T-helper 2 cell (primary cell): ENCODE measurements at regions not wholly inside any gene's neighbourhood (a gene's known extent, or its start where the extent isn't known, plus 50 kb on each side); places are given as distances from the start of the nearest gene placed in this dataset.
A peak's percentile ranks its signal among the peaks of the same experiment; 100 is the strongest.

Experiments
- DNase-seq, 5 experiments: peaks; one replicate each; pipeline versions ENCODE4 v3.0.0 to v3.0.0-alpha.2; 2012 to 2022

DNA sequence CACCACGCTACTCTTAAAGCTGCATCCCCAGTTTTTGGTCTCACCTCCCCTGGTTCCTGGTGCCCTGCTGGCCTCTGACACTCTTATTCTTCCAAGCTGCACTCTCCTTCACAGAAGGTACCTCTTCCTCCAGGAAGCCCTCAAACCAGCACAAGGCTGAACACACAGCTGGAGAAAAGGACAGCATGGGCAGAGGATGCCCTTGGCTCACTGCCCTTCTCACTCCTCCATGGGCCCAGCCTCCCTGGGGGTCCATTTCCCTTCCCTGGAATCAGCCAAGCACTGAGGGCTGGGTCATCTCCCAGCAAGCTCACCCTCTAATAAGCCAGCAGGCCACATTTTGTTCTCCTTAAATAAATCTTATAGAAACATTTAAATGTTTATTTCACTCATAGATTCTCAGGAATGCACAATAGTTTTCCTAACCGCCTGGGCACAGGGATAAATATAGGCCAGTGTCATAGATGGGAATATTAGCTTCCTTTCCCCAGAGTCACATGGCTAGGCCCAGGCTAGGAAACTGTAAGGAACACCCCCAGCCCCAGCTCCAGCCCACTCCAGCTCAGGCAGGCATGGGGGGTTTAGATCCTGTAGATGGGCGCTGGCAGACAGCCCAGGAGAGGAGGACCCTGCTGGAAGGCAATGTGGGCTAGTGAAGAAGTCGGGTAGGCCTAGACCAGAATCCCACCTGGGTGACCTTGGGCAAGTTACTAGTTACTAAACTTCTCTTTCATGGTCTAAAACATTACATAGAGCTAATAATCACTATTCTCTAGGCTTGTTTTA, 51.5 kb downstream of the IRAG1 start:
- no peak for DNase-seq

- DNase-seq: no peak
Observed at GRCh38 chr11:10641177-10641911, 52.2 kb downstream of the IRAG1 start.

DNA sequence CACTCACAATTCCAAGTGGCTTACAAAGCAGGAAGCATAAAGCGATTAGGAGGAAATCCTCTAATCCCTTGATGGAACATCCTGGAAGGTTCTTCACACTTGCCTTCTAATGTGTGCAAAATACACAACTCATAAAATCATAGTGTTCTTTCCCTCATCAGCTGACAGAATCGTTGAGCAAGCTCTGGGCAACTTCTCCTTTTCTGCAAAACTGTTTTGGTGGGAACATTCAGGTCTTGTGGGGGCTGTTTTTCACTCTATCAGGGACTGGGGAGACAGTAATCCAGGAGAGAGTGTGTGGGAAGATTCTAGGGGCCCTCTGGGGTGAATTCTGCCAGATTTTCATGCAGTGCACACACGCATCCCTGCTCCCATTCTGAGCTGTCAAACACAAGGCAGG, 53.2 kb downstream of the IRAG1 start:
- DNase-seq: no peak

DNA sequence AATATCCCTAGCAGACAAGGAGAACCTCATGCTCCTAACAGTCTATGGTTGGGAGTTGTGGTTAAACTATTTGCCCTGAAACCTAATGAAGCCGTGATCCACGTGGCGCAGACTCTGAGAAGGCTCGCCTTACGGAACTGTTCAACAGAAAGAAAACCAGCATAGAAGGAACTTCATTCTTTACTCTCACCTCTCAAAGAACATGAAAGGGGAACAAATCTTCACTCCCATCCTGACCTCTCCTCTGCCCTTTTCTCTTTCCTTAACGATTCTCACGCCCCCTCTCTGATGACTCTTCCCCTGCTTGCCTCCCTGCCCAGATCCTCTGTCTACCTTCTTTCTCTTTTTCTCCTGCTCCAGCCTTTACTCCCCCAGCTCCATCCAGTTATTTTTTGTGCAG, 54.2 kb downstream of the IRAG1 start:
- no peak for DNase-seq

- no peak for DNase-seq
Observed at GRCh38 chr11:10638316-10638925, 55.1 kb downstream of the IRAG1 start.

DNA sequence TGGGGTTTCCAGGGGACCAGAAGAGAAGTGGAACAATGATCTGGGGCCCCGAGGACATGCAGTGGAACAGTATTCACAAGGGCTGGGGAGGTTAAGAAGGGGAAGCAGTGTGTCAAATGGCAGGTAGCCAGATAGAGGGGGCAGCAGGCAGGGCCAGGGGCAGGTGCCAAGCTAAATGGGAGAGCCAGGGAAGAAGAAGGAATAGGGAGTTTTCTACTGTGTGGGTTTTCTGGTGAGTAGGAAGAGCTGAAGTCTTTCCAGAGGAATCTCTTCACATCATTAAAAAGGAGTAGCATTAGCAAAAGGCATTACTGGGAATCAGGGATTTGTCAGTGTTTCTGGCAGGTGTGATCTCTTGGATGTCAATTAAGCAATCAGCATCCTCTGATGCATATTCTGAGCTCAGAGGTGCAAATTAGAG, 55.8 kb downstream of the IRAG1 start:
- no peak for DNase-seq

GRCh38 chr11:10634407-10634806, 59.1 kb downstream of the IRAG1 start:
- no peak for DNase-seq

DNA sequence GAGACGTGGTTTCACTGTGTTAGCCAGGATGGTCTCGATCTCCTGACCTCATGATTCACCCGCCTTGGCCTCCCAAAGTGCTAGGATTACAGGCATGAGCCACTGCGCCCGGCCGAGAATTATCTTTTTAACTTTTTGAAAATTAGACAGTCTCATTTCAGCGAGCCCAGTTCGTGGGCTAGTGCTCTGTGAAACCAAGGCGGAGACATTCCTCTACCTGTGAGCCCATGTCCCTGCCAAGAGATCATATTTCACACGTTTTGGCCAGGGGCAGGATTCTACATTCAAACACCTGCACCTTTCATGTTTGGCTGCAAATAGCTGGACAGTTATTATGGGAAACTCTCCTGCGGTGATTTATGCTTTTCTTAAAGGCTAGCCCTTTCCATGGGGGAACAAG, 60.3 kb downstream of the IRAG1 start:
- no peak for DNase-seq

DNA sequence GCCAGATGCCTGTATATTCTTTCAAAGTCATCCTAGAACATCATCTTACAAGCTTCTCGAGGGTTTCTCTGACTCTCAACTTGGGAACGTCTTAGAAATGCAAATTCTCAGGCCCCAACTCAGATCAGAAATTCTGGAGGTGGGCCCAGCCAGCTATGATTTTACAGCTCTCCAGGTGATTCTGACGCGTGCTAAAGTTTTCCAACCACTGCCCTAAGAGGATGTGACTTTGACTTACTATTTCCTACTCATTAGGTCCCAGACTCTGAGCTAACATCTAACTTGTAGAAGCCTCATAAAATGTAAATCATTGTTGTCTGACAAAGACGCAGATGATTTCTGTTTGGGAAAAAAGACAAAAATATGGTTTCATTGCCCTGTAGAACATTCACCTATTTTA, 61.1 kb downstream of the IRAG1 start:
- no peak for DNase-seq

DNA sequence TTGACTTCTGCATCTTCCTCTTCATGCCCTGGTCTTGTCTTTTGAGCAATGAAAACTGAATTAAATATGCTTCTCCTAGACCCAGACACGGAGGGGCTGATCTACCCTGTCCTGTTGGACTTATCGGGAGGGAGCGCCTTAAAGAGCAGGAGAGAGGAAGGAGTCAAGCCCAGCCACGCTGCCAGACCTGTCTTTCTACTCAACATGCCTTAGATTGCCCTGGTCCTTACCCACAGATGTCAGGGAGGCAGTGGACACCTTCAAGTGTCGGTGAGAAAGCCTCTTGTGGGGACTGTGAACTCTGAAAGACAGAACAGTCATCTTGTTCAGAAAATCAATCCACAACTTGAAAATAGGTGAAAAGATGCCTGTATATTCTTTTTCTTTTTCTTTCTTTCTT, 61.8 kb downstream of the IRAG1 start:
- DNase-seq: no peak

GRCh38 chr11:10629411-10630002, 61.0 kb upstream of the LYVE1 start:
- no peak for DNase-seq

GRCh38 chr11:10628508-10629236, 60.2 kb upstream of the LYVE1 start:
- no peak for DNase-seq

GRCh38 chr11:10627816-10628215, 59.4 kb upstream of the LYVE1 start:
- DNase-seq: no peak

DNA sequence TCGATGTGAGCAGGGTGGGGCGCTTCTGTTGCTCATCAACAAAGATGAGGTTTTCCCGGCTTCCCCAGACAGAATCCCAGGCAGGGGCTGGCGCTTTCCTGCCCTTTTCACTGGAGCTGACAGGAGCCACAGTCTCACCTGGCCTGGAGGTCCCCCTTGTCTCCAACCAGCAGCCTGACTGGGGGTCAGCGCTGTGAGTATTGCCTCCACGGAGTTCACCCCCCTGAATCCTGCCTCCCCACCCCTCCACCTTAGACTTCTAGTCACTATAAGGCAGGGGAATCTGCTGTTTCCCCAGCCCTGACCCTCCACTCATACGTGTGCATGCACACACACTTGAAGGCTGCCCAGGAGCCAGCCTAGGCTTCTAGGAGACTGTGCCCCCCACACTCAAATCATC, 58.8 kb upstream of the LYVE1 start:
- no peak for DNase-seq

DNA sequence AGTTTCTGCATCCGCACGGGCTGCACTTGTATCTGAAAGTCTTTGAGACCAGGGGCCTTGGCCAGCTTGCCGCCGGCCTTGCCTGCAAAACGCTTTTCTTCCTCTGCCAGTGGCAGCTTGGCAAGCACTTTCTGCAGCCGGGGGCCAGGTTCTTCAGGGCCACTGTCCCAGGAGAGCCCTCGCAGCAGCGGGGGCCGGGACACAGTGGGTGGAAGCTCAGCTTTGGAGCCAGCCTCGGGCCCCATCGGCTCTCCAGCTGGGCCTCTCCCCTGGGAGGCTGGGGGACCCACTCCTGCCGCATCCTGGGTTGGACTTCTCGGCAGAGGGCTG, 57.5 kb upstream of the LYVE1 start:
- DNase-seq: no peak

GRCh38 chr11:10625281-10625981, 57.0 kb upstream of the LYVE1 start:
- DNase-seq: no peak

GRCh38 chr11:10623797-10624761, 55.6 kb upstream of the LYVE1 start:
- no peak for DNase-seq

- peak in 1 of 5 experiments; percentile 8 for DNase-seq
Observed at GRCh38 chr11:10622957-10623791, 54.7 kb upstream of the LYVE1 start.

DNA sequence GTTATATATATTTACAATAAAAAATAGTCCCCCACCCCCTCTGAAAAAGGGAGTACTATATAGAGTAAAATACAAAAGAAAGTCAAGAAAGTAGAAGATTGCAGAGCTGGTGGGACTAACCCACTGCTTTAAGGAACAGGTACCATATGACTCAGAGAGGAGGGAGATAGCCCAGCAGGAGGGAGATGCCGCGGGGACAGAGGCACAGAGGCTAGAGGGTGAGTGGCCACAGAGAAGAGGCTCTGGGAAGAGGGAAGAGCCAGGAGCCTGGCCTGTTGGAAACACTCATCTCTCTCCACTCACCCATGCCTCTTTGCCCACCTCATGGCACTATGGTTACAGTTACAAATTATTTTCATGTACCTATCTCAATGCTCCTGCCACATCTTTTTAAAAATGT, 53.6 kb upstream of the LYVE1 start:
- DNase-seq: no peak

DNA sequence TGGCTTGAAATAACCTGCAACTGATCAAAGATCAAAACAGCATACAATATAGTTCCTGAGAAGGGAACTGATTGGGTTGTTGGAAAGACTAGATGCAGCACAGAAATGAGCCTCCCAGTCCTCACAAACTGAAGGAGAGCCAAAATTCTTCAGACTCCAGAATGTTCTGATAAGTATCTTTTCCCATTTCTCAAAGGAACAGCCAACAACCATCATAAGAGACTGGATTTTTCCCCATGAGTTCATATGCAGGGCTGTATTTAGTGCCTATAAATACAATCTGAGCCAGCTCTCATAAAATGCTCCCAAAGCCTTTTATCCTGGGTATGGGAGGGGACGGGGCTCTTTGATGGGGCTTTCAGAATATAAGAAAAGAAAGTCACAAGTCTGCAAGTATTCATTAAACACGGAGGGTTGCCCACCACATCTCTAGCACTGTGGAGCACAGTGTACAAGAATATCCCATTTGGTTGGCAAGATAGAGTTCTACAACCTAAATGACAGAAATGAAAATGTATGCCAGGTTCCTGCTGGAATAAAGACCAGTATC, 50.7 kb upstream of the LYVE1 start:
- DNase-seq: no peak
